K562 (cell line): ENCODE measurements at regions not wholly inside any gene's neighbourhood (a gene's known extent, or its start where the extent isn't known, plus 50 kb on each side); places are given as distances from the start of the nearest gene placed in this dataset.

Experiments used
- ATAC-seq: fragments of 200-7000 bp; cut with Tn5 transposase; 3 replicates; pipeline ENCODE4 v1.9.1; 2020; ENCODE audit warnings: moderate library complexity
- BruUV-seq: library from RNA; stranded (reverse); fragments of 400-500 nt; replicated peaks from 2 replicates; lab custom pipeline; 2021; lab: Mats Ljungman, UMichigan
- CTCF ChIA-PET: fragments of 300-600 bp; formaldehyde crosslinking; extraction: SDS; loops from one replicate; lab custom pipeline; 2021; ENCODE audit warnings: low intra/inter-chr PET ratio; lab: Yijun Ruan, JAX
- POLR2A ChIA-PET: fragments of 300-600, 350-650 bp; sonication (Branson Sonifier 250); formaldehyde crosslinking; extraction: SDS; loops from one replicate; lab custom pipeline; 2021; ENCODE audit warnings: antibody characterized with exemption, inconsistent platforms; lab: Yijun Ruan, JAX
- DNase-seq, 4 experiments: peaks; one replicate each; pipeline versions ENCODE4 v3.0.0 to v3.0.0-alpha.2; 2011 to 2018; ENCODE audit warnings: low spot score in 3 of 4, mixed read lengths in 3 of 4; ENCODE audit errors: extremely low read depth in 1 of 4
- FAIRE-seq: peaks from 2 replicates; lab custom pipeline; 2011; peaks lifted over from hg19 to GRCh38; lab: Jason Lieb, UNC
- H2AFZ ChIP-seq: 2 replicates; pipeline ENCODE4 v1.6.0; 2011; ENCODE audit warnings: low read depth, low read length, control low read depth, inconsistent platforms
- H3K27ac ChIP-seq: fragments of 200-600 bp; 3 replicates; pipeline ENCODE4 v1.8.0; 2011; ENCODE audit warnings: low read depth, mild to moderate bottlenecking, control low read depth, inconsistent platforms, low read length, moderate library complexity, mixed read lengths; ENCODE audit errors: extremely low read depth
- H3K27me3 ChIP-seq, 2 experiments: fragments of 300-600 bp in 1 of 2; 2 replicates in 1 of 2; 3 replicates in 1 of 2; pipeline versions ENCODE4 v1.6.0 to v1.8.0; 2011; ENCODE audit warnings: inconsistent platforms in 2 of 2, low read length in 2 of 2, mild to moderate bottlenecking in 1 of 2, mixed read lengths in 1 of 2, moderate library complexity in 1 of 2; ENCODE audit not compliant: control insufficient read depth in 2 of 2, insufficient read depth in 2 of 2
- H3K36me3 ChIP-seq: fragments of 300-600 bp; 3 replicates; pipeline ENCODE4 v1.8.0; 2011; ENCODE audit warnings: mild to moderate bottlenecking, low read length, inconsistent platforms; ENCODE audit not compliant: control insufficient read depth, insufficient read depth
- H3K4me1 ChIP-seq, 2 experiments: fragments of 200-600 bp in 1 of 2; replicated peaks in 1 of 2; 2 replicates in 1 of 2; 3 replicates in 1 of 2; pipeline versions ENCODE4 v1.5.1 to v1.8.0; 2011; ENCODE audit warnings: inconsistent platforms in 2 of 2, low read length in 2 of 2, mild to moderate bottlenecking in 1 of 2, mixed read lengths in 1 of 2, moderate library complexity in 1 of 2; ENCODE audit not compliant: control insufficient read depth in 2 of 2, insufficient read depth in 2 of 2
- H3K4me2 ChIP-seq: 2 replicates; pipeline ENCODE4 v1.6.1; 2011; ENCODE audit warnings: low read length, control low read depth, inconsistent platforms, mixed read lengths; ENCODE audit not compliant: insufficient read depth
- H3K4me3 ChIP-seq: fragments of 200-600 bp; sonication (generic), shearing (Covaris generic); 2 replicates; pipeline ENCODE4 v1.5.1; 2016; ENCODE audit warnings: control low read depth, inconsistent platforms
- H3K79me2 ChIP-seq: fragments of 200-600 bp; 3 replicates; pipeline ENCODE4 v1.8.0; 2011; ENCODE audit warnings: low read length, inconsistent platforms; ENCODE audit not compliant: control insufficient read depth, insufficient read depth
- H3K9ac ChIP-seq, 2 experiments: 2 replicates each; pipeline versions ENCODE4 v1.6.0 to v1.6.1; 2011; ENCODE audit warnings: low read depth in 2 of 2, low read length in 2 of 2, control low read depth in 1 of 2, inconsistent platforms in 1 of 2, mild to moderate bottlenecking in 1 of 2, mixed read lengths in 1 of 2; ENCODE audit not compliant: insufficient read depth in 1 of 2
- H3K9me1 ChIP-seq: one replicate; pipeline ENCODE4 v1.6.0; 2011; ENCODE audit warnings: inconsistent platforms, mild to moderate bottlenecking, low read length, moderate library complexity; ENCODE audit not compliant: control insufficient read depth, insufficient read depth
- H3K9me3 ChIP-seq: replicated peaks from 2 replicates; pipeline ENCODE4 v1.5.1; 2011; ENCODE audit warnings: low read depth, low read length, inconsistent platforms; ENCODE audit not compliant: control insufficient read depth, insufficient read depth
- H4K20me1 ChIP-seq: replicated peaks from 2 replicates; pipeline ENCODE4 v1.6.1; 2011; ENCODE audit warnings: low read length, inconsistent platforms, mixed read lengths; ENCODE audit not compliant: control insufficient read depth, insufficient read depth
- ADNP ChIP-seq: fragments of 200-800 bp; sonication (Bioruptor generic); IDR thresholded peaks from 2 replicates; pipeline ENCODE4 v1.6.1; 2016; ENCODE audit warnings: missing genetic modification characterization, missing compliant biosample characterization
- HNRNPL ChIP-seq: fragments of 200-400 bp; formaldehyde crosslinking; IDR thresholded peaks from 2 replicates; pipeline ENCODE4 v1.6.1; 2017; ENCODE audit warnings: low read depth, mild to moderate bottlenecking, low read length
- KLF13 ChIP-seq: fragments of 450-650 bp; IDR thresholded peaks from 2 replicates; pipeline ENCODE4 v1.6.1; 2016; ENCODE audit warnings: missing genetic modification characterization, low read depth, mild to moderate bottlenecking, missing compliant biosample characterization, moderate library complexity, borderline replicate concordance
- MAFK ChIP-seq: IDR thresholded peaks from 2 replicates; pipeline ENCODE4 v1.6.1; 2011; ENCODE audit warnings: low read length, improper control_type of control experiment
- MGA ChIP-seq: fragments of 450-650 bp; IDR thresholded peaks from 2 replicates; pipeline ENCODE4 v1.6.1; 2016; ENCODE audit warnings: mild to moderate bottlenecking, moderate library complexity
- SMARCA5 ChIP-seq: fragments of 450-650 bp; IDR thresholded peaks from 2 replicates; pipeline ENCODE4 v1.6.1; 2016
- SREBF1 ChIP-seq: fragments of 150-350 bp; IDR thresholded peaks from 2 replicates; pipeline ENCODE4 v1.6.1; 2014; ENCODE audit warnings: antibody characterized with exemption, low read depth, low read length, borderline replicate concordance
- ZKSCAN8 ChIP-seq: fragments of 200-800 bp; sonication (Bioruptor generic); IDR thresholded peaks from 2 replicates; pipeline ENCODE4 v1.6.1; 2016; ENCODE audit warnings: missing genetic modification characterization, missing compliant biosample characterization
- ZNF431 ChIP-seq: sonication (generic); formaldehyde crosslinking; IDR thresholded peaks from 2 replicates; pipeline ENCODE4 v1.8.0; 2022; ENCODE audit warnings: mild to moderate bottlenecking, missing genetic modification reagents
- WGBS: fragments of 100-300 bp; shearing (Covaris generic); methylation state at CpG from one replicate; pipeline ENCODE4 v1.1.6; 2016; ENCODE audit warnings: low coverage, mixed read lengths; ENCODE audit not compliant: insufficient coverage; ENCODE audit errors: missing lambda C conversion rate; 5-methylcytosine and 5-hydroxymethylcytosine counted together
- in situ Hi-C: fragments of 300-500 bp; cut with MboI; formaldehyde crosslinking; loops from 4 replicates; pipeline ENCODE4 v1.15.0; 2018; ENCODE audit warnings: inconsistent platforms, mixed read lengths
- intact Hi-C: fragments of 100-400 bp; cut with micrococcal nuclease; formaldehyde crosslinking; loops from 2 replicates; pipeline ENCODE4 v1.14.2; 2022

GRCh38 chr14:105978618-105979295 is 452.4 kb downstream of the TMEM121 start (continued):
- no peak for TF ChIP-seq SREBF1
- TF ChIP-seq KLF13 (tag) = no peak
- no peak for TF ChIP-seq SMARCA5

- BruUV-seq = no TSS peak
- Histone ChIP-seq H3K9me1 (no peaks in the 10 kb centered on the region), H2AFZ (no peak overlapping the region), H3K9me3 (no peaks in the 10 kb centered on the region), H3K4me3 (no peak overlapping the region), H3K36me3 (no peaks in the 10 kb centered on the region), H3K4me2 (no peak overlapping the region), H4K20me1 (no peaks in the 10 kb centered on the region), H3K79me2 (no peaks in the 10 kb centered on the region), H3K4me1 (no peaks in the 10 kb centered on the region), H3K27me3 (peaks cover 2 to 5% of the 10 kb centered on the region in 2 experiments; a peak in 2 of 5 replicates), H3K9ac (no peak overlapping the region), H3K27ac (no peak overlapping the region)
- ATAC-seq (no peak), FAIRE-seq (no peak), DNase-seq (no peak)
- in situ Hi-C loops = no loop called here
- CTCF ChIA-PET = no interaction called here
- 5% methylated on average over 9 of the region's 9 CpGs for WGBS
- intact Hi-C loops = no loop called here
- POLR2A ChIA-PET = no interaction called here
- no peak for TF ChIP-seq MGA
- no peak for TF ChIP-seq ZNF431 (CRISPR knock-in tag)
- no peak for TF ChIP-seq MAFK
- no peak for TF ChIP-seq HNRNPL
- no peak for TF ChIP-seq ADNP (tag)
- TF ChIP-seq ZKSCAN8 (CRISPR knock-in tag) = no peak
Observed at GRCh38 chr14:105979446-105979845, 453.1 kb downstream of the TMEM121 start.
